ENCODE measurements at regions not wholly inside any gene's neighbourhood (a gene's known extent, or its start where the extent isn't known, plus 50 kb on each side); places are given as distances from the start of the nearest gene placed in this dataset.

DNA sequence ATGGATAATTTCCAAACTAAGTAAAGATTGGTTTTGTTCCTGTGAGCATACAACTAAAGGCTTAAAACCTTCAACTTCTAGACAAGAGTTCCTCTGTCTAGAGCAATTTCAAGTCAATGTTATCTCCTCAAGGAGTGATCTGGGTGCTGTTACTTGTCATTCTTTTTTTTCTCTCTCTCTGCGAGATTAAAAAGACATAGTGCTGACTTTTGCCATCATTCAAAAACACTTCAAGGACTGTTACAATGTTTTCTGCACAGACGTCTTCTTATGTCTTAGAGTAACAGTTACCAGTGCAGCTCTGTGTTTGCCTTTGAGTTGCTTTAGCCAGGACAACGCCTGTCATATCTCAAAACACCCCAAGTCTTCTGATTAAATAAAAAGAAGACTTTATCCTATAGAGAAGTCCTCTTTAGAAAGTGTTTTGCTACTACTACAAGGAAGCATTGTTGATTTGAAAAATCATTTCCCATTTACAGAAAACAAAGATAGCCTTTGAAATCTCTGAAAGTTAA, 263.5 kb upstream of the FERD3L start:
- Histone ChIP-seq H3K27ac (ENCODE audit: insufficient read length, low read depth, low read length) (no peak overlapping the region), H4K20me1 (ENCODE audit: control insufficient read depth, insufficient read depth, insufficient read length) (no peaks in the 10 kb centered on the region), H2BK120ac (ENCODE audit: low read depth, low read length, poor library complexity, severe bottlenecking) (no peak overlapping the region), H3K23ac (ENCODE audit: insufficient read length, low read depth, low read length) (no peak overlapping the region), H4K91ac (ENCODE audit: insufficient read length, low read depth, low read length) (no peak overlapping the region), H4K5ac (ENCODE audit: insufficient read length, low read depth, low read length) (no peak overlapping the region), H3K9me3 (ENCODE audit: control insufficient read depth, low read depth, low read length) (no peaks in the 10 kb centered on the region), H3K4me1 (ENCODE audit: insufficient read depth, low read length) (peaks cover 5% of the 10 kb centered on the region), H4K8ac (replicated peaks; ENCODE audit: insufficient read length, low read depth, low read length) (no peak overlapping the region), H2AFZ (ENCODE audit: low read length) (no peak overlapping the region), H3K9ac (ENCODE audit: extremely low read depth, insufficient read length, low read length) (no peak overlapping the region), H3K79me2 (ENCODE audit: insufficient read depth, low read length) (no peaks in the 10 kb centered on the region), H3K4ac (ENCODE audit: low read depth, low read length) (no peak overlapping the region), H3K56ac (ENCODE audit: insufficient read length, low read depth, low read length) (no peak overlapping the region), H2BK20ac (ENCODE audit: low read depth, low read length, poor library complexity, severe bottlenecking) (no peak overlapping the region), H3K27me3 (ENCODE audit: insufficient read depth, low read length) (no peaks in the 10 kb centered on the region), H2BK12ac (ENCODE audit: insufficient read length, low read depth, low read length) (no peak overlapping the region), H3K23me2 (ENCODE audit: insufficient read length, low read depth, low read length, poor library complexity, severe bottlenecking) (no peaks in the 10 kb centered on the region), H3K18ac (ENCODE audit: insufficient read length, low read depth, low read length) (no peak overlapping the region), H2BK5ac (ENCODE audit: insufficient read length, low read length) (no peak overlapping the region), H2BK15ac (ENCODE audit: low read depth, low read length) (no peak overlapping the region), H3T11ph (ENCODE audit: low read length) (no peak overlapping the region), H3K4me2 (ENCODE audit: insufficient read depth, insufficient read length, low read length) (no peak overlapping the region), H3K14ac (ENCODE audit: insufficient read depth, low read length) (no peak overlapping the region), H2AK5ac (ENCODE audit: insufficient read length, low read length) (no peak overlapping the region), H3K79me1 (ENCODE audit: insufficient read depth, low read depth, low read length, poor library complexity, severe bottlenecking) (no peaks in the 10 kb centered on the region)
- no CpG with 5 or more reads among the region's 3 CpGs for WGBS (ENCODE audit: extremely low coverage, insufficient read length, low lambda C conversion rate)
- H3K4me1 Mint-ChIP-seq = peaks cover 20 to 21% of the 10 kb centered on the region in 2 experiments
- no peaks in the 10 kb centered on the region for H3K36me3 Mint-ChIP-seq (ENCODE audit: insufficient read depth in 1 of 3, low read depth in 3 of 3)
- no peaks in the 10 kb centered on the region for H3K27me3 Mint-ChIP-seq (ENCODE audit: low read depth)
- TF ChIP-seq, protein P1, sequence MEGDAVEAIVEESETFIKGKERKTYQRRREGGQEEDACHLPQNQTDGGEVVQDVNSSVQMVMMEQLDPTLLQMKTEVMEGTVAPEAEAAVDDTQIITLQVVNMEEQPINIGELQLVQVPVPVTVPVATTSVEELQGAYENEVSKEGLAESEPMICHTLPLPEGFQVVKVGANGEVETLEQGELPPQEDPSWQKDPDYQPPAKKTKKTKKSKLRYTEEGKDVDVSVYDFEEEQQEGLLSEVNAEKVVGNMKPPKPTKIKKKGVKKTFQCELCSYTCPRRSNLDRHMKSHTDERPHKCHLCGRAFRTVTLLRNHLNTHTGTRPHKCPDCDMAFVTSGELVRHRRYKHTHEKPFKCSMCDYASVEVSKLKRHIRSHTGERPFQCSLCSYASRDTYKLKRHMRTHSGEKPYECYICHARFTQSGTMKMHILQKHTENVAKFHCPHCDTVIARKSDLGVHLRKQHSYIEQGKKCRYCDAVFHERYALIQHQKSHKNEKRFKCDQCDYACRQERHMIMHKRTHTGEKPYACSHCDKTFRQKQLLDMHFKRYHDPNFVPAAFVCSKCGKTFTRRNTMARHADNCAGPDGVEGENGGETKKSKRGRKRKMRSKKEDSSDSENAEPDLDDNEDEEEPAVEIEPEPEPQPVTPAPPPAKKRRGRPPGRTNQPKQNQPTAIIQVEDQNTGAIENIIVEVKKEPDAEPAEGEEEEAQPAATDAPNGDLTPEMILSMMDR (conservative IDR thresholded peaks at IDR 0.05) = no peak
- no peaks in the 10 kb centered on the region for H3K9me3 Mint-ChIP-seq
- no peak overlapping the region for H3K4me3 Mint-ChIP-seq
- H3K27ac Mint-ChIP-seq = no peak overlapping the region
- DNase-seq = no peak
